ENCODE measurements at regions not wholly inside any gene's neighbourhood (a gene's known extent, or its start where the extent isn't known, plus 50 kb on each side); places are given as distances from the start of the nearest gene placed in this dataset.

GRCh38 chr2:128599700-128600099 is 281.0 kb upstream of the HS6ST1 start:
- no peak for TF ChIP-seq POLR2A (IDR thresholded peaks at IDR 0.05; ENCODE audit: insufficient read depth in 1 of 2, low read depth in 2 of 2, low read length in 2 of 2)
- TF ChIP-seq HNF1A (IDR thresholded peaks at IDR 0.05; ENCODE audit: low read depth): no peak
- no peak for TF ChIP-seq HNF1A (CRISPR knock-in tag; IDR thresholded peaks at IDR 0.05; ENCODE audit: borderline replicate concordance)
- TF ChIP-seq CTCF (CRISPR knock-in tag; IDR thresholded peaks at IDR 0.05): no peak
- no peak for TF ChIP-seq ASH2L (IDR thresholded peaks at IDR 0.05; ENCODE audit: insufficient read length, low read depth, low read length)
- no peak for TF ChIP-seq PHF8 (CRISPR knock-in tag; IDR thresholded peaks at IDR 0.05)
- no peak for TF ChIP-seq RXRA (CRISPR knock-in tag; IDR thresholded peaks at IDR 0.05)
- no peak for TF ChIP-seq RFX5 (IDR thresholded peaks at IDR 0.05; ENCODE audit: low read depth, low read length)
